SK-N-SH treated with all-trans-retinoic acid at 6 μM for 48 hours (cell line): ENCODE measurements at regions not wholly inside any gene's neighbourhood (a gene's known extent, or its start where the extent isn't known, plus 50 kb on each side); places are given as distances from the start of the nearest gene placed in this dataset.

Experiments used
- ATAC-seq: fragments of 200-7000 bp; cut with Tn5 transposase; 3 replicates; pipeline ENCODE4 v1.9.1; 2020; ENCODE audit warnings: mild to moderate bottlenecking, moderate library complexity
- ARNTL ChIP-seq: fragments of 450-650 bp; formaldehyde crosslinking; IDR thresholded peaks from 2 replicates; pipeline ENCODE4 v1.5.0; 2020; ENCODE audit warnings: low read depth, mild to moderate bottlenecking, moderate library complexity, borderline replicate concordance
- BACH2 ChIP-seq: fragments of 250-450 bp; sonication (Bioruptor Pico); IDR thresholded peaks from 2 replicates; pipeline ENCODE4 v1.9.0; 2021; ENCODE audit warnings: mild to moderate bottlenecking, borderline replicate concordance
- ESRRG ChIP-seq: fragments of 250-450 bp; sonication (Bioruptor Pico); IDR thresholded peaks from 2 replicates; pipeline ENCODE4 v1.6.1; 2021; ENCODE audit warnings: mild to moderate bottlenecking
- GLIS3 ChIP-seq: fragments of 250-450 bp; sonication (Bioruptor Pico); IDR thresholded peaks from 2 replicates; pipeline ENCODE4 v1.5.0; 2020; ENCODE audit warnings: mild to moderate bottlenecking, moderate library complexity
- ISL1 ChIP-seq: fragments of 250-450 bp; sonication (Bioruptor Pico); IDR thresholded peaks from 2 replicates; pipeline ENCODE4 v2.1.2; 2022; ENCODE audit warnings: mild to moderate bottlenecking, moderate library complexity
- OSR1 ChIP-seq: fragments of 250-450 bp; sonication (Bioruptor Pico); IDR thresholded peaks from 2 replicates; pipeline ENCODE4 v1.8.0; 2022; ENCODE audit warnings: moderate library complexity, mild to moderate bottlenecking, inconsistent platforms
- PATZ1 ChIP-seq: fragments of 250-450 bp; sonication (Bioruptor Pico); IDR thresholded peaks from 2 replicates; pipeline ENCODE4 v1.8.0; 2020; ENCODE audit warnings: mild to moderate bottlenecking, moderate library complexity, borderline replicate concordance
- POU6F1 ChIP-seq: fragments of 250-450 bp; sonication (Bioruptor Pico); IDR thresholded peaks from 2 replicates; pipeline ENCODE4 v1.8.0; 2021; ENCODE audit warnings: low read depth, mild to moderate bottlenecking, moderate library complexity, borderline replicate concordance
- PPARA ChIP-seq: fragments of 250-450 bp; sonication (Bioruptor Pico); IDR thresholded peaks from 2 replicates; pipeline ENCODE4 v1.5.0; 2020; ENCODE audit warnings: mild to moderate bottlenecking, borderline replicate concordance
- RARB ChIP-seq: fragments of 250-450 bp; sonication (Bioruptor Pico); IDR thresholded peaks from 2 replicates; pipeline ENCODE4 v1.8.0; 2021; ENCODE audit warnings: mild to moderate bottlenecking, moderate library complexity
- SNAI2 ChIP-seq: fragments of 250-450 bp; sonication (Bioruptor Pico); IDR thresholded peaks from 2 replicates; pipeline ENCODE4 v1.5.0; 2020; ENCODE audit warnings: mild to moderate bottlenecking, moderate library complexity
- TCF4 ChIP-seq: fragments of 250-450 bp; sonication (Bioruptor Pico); IDR thresholded peaks from 2 replicates; pipeline ENCODE4 v1.8.0; 2021; ENCODE audit warnings: mild to moderate bottlenecking, moderate library complexity, borderline replicate concordance
- TSHZ2 ChIP-seq: fragments of 250-450 bp; sonication (Bioruptor Pico); IDR thresholded peaks from 2 replicates; pipeline ENCODE4 v1.5.0; 2020; ENCODE audit warnings: mild to moderate bottlenecking, moderate library complexity
- ZC3H10 ChIP-seq: fragments of 250-450 bp; sonication (Bioruptor Pico); IDR thresholded peaks from 2 replicates; pipeline ENCODE4 v1.5.1; 2021; ENCODE audit warnings: mild to moderate bottlenecking, moderate library complexity
- ZFP3 ChIP-seq: fragments of 250-450 bp; sonication (Bioruptor Pico); IDR thresholded peaks from 2 replicates; pipeline ENCODE4 v1.5.0; 2020; ENCODE audit warnings: mild to moderate bottlenecking, moderate library complexity
- ZFP30 ChIP-seq: fragments of 450-650 bp; formaldehyde crosslinking; IDR thresholded peaks from 2 replicates; pipeline ENCODE4 v1.5.0; 2022; ENCODE audit warnings: mild to moderate bottlenecking, moderate library complexity
- ZNF565 ChIP-seq: fragments of 450-650 bp; formaldehyde crosslinking; conservative IDR thresholded peaks from 2 replicates; pipeline ENCODE4 v1.5.0; 2020; ENCODE audit warnings: low read depth, mild to moderate bottlenecking, moderate library complexity
- ZNF70 ChIP-seq: fragments of 450-650 bp; formaldehyde crosslinking; IDR thresholded peaks from 2 replicates; pipeline ENCODE4 v1.5.0; 2020; ENCODE audit warnings: mild to moderate bottlenecking, moderate library complexity
- ZNF8 ChIP-seq: fragments of 450-650 bp; formaldehyde crosslinking; IDR thresholded peaks from 2 replicates; pipeline ENCODE4 v1.5.0; 2020; ENCODE audit warnings: mild to moderate bottlenecking, moderate library complexity
- TF ChIP-seq, protein P1 (sequence below): fragments of 250-450 bp; sonication (Bioruptor Pico); IDR thresholded peaks from 2 replicates; pipeline ENCODE4 v1.5.1; 2021; ENCODE audit warnings: mild to moderate bottlenecking, moderate library complexity
- TF ChIP-seq, protein P2 (sequence below): fragments of 250-450 bp; sonication (Bioruptor Pico); IDR thresholded peaks from 2 replicates; pipeline ENCODE4 v1.5.1; 2020; ENCODE audit warnings: low read depth, mild to moderate bottlenecking, moderate library complexity

- TF ChIP-seq PATZ1 (CRISPR knock-in tag) (no peak), ESRRG (no peak)
Observed at GRCh38 chr1:79161077-79161476, 154.5 kb upstream of the ADGRL4 start (continued).

DNA sequence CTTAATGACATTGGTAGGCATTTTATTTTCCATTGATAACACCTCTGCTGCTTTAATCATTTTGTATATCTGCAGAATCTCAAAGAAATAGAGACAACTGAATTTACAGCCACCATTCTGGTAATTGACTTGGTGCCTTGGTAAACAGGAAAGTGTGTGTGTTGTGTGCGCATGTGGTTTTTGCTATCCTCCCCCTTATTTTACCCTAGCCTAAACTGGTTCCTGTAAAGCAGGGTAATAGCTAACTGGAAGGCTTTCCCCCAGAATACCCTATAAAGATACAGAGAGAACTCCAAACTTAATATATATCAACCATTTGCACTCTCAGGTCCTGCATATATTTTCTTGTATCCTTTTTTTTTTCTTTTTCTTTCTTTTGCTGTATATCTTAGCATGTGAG, 149.5 kb upstream of the ADGRL4 start:
- ATAC-seq = no peak
- TF ChIP-seq ZFP3 (no peak), ZNF565 (no peak), TCF4 (CRISPR knock-in tag) (no peak), ESRRG (no peak), ZNF70 (CRISPR knock-in tag) (no peak), OSR1 (CRISPR knock-in tag) (no peak), BACH2 (no peak), PATZ1 (CRISPR knock-in tag) (no peak), ARNTL (CRISPR knock-in tag) (no peak), POU6F1 (no peak), ISL1 (CRISPR knock-in tag) (no peak), ZNF8 (CRISPR knock-in tag) (no peak), TSHZ2 (CRISPR knock-in tag) (no peak), GLIS3 (CRISPR knock-in tag) (no peak), ZFP30 (CRISPR knock-in tag) (no peak), RARB (no peak), PPARA (CRISPR knock-in tag) (no peak)
- TF ChIP-seq, protein P1, sequence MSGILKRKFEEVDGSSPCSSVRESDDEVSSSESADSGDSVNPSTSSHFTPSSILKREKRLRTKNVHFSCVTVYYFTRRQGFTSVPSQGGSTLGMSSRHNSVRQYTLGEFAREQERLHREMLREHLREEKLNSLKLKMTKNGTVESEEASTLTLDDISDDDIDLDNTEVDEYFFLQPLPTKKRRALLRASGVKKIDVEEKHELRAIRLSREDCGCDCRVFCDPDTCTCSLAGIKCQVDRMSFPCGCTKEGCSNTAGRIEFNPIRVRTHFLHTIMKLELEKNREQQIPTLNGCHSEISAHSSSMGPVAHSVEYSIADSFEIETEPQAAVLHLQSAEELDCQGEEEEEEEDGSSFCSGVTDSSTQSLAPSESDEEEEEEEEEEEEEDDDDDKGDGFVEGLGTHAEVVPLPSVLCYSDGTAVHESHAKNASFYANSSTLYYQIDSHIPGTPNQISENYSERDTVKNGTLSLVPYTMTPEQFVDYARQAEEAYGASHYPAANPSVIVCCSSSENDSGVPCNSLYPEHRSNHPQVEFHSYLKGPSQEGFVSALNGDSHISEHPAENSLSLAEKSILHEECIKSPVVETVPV (CRISPR knock-in tag) = no peak
- TF ChIP-seq, protein P2, sequence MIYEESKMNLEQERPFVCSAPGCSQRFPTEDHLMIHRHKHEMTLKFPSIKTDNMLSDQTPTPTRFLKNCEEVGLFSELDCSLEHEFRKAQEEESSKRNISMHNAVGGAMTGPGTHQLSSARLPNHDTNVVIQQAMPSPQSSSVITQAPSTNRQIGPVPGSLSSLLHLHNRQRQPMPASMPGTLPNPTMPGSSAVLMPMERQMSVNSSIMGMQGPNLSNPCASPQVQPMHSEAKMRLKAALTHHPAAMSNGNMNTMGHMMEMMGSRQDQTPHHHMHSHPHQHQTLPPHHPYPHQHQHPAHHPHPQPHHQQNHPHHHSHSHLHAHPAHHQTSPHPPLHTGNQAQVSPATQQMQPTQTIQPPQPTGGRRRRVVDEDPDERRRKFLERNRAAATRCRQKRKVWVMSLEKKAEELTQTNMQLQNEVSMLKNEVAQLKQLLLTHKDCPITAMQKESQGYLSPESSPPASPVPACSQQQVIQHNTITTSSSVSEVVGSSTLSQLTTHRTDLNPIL (CRISPR knock-in tag) = no peak
- TF ChIP-seq, all 23 proteins: peak for 0

DNA sequence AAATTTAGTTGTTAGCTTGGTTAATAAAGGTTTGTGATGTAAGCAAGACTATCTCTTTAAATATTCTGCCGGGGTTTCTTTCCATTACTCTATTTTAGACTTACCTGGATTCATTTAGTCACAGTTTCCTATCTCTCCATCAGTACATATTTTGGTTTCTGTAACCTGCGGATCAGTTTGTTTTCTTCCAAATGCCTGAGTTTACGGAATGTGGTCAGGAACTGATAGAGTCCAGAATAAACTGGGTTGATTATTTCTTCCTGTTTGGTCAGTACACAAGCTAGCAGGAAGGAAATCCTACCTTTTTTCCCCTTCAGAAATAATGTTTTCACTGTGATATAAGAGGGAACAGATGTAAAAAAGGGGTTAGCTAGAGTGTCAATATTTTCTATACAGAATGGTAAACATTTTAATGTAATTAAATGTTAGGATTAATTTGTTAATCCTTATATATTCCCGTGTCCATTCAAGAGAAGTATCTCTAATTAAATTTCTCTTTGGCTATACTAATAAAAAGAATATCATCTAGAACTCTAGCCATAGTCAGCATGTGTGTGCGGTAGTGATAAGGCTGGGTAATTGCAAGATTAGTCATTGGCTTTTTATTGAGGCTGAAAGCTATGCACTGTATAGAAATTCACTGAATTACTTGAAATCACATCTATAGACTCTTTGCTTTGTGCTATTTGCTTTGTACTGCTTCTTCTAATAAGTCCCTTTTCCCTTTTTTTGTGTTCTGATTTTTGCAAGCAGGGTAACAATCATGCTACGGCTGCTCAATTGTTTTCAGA, 144.7 kb upstream of the ADGRL4 start:
- no peak for ATAC-seq
- TF ChIP-seq GLIS3 (CRISPR knock-in tag) (no peak), POU6F1 (no peak), OSR1 (CRISPR knock-in tag) (no peak), ESRRG (no peak), SNAI2 (CRISPR knock-in tag) (no peak), ZNF565 (no peak), RARB (no peak), ZC3H10 (CRISPR knock-in tag) (no peak)
- TF ChIP-seq, protein P2 (CRISPR knock-in tag) = no peak
